Hippocampal formation (tissue), 2 donors: ENCODE measurements at regions not wholly inside any gene's neighbourhood (a gene's known extent, or its start where the extent isn't known, plus 50 kb on each side); places are given as distances from the start of the nearest gene placed in this dataset.

ENCODE experiments used
- DNase-seq, 2 donors: peaks; one replicate each; lab custom pipeline; 2025; lab: John Stamatoyannopoulos, UW

DNA sequence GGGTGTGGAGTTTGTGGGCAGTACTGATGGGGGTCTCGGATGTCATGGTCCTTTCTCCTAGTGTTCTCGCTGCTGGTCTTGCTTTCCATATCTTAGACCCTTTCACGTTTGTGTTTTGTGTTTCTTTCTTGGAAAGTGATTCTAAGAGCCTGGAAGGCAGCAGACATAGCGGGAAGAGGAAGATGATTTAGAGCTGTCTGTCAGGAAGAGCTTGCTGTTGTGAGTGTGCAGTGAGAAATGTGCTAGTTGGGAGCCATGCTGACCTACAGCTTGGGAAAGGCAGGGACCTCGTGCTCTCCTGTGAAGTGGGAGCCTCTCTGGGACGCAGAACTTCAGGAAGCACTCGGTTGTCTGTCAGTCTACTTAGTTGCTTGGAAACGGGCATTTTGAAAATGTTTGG, 122.2 kb downstream of the ZNF518B start:
- DNase-seq = no peak

DNA sequence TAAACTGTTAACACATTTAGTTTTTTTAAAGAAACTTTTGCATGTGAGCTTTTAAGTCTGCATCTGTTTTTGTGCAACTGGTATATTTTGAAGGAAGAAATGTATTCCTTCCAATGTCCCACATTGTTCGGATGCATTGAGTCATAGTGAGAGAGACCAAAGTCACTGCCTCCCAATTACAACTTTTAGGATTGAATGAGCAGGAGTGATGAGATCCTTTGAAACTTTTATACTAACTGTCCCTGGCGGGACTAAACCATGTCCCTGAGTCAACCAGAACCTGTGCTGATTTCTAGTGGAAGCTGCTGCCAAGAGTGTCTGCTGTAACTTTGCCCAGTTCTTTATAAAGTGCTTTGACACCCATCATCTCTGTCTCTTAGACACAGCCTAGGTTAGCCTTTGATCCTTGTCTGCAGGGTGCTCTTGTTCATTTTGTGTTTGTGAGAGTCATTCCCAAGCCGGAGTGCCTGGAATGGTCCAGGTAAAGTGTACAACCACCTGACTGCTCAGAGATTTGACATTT, 122.7 kb downstream of the ZNF518B start:
- DNase-seq = no peak

DNA sequence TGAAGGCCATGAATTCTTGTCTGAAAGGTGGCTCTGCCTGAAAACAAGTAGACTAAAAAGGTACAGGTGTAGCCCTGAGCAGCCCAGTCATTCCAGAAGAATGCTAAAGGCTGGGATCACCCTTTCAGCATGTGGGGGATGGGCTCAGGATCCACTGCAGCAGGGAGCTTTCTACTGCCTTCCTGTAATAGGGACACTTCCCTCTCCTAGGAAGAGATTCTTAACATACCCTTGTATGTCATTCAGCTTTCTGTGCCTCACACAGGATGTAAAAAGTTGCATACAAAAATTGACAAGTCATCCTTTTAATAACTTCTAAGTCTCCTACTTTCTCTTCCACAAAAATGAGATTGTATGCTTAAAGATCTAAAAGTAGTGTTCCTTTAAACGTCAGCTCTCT, 123.3 kb downstream of the ZNF518B start:
- no peak for DNase-seq

DNA sequence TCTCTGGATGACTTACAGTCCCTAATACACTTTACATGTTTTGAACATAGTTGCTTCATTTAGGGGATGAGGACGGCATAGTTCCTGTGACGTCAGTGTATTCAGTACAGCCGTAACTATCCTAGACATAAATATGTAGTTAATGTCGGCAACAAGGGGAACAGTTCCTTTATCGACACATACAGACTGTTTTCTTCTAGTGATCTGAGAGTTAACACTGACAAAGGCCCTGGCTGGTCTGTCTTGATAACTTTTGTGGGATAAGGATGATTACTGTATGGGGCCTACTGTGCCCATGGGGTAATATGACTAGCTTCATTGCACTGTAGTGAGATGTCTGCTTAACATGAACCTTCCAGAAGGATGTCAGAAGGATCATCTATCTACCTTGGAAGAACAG, 131.2 kb downstream of the ZNF518B start:
- DNase-seq = no peak

DNA sequence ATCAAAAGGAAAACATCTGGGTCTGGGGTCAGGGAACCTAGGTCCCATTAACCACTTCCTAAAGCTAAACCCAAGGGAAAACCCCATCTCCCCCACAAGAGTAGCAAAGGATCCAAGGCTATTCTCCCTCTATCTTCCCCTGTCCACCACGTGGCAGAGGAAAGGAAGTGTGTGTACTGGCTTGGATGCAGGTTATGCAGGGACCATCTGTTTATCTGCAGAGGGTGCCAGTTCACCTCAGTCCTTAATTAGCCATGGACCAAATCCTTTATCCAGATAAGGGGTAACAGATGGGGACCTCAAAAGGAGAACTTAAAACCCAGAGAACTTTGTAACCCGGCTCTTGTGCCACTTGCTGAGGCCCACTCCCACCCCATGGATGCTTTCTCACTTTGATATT, 135.3 kb downstream of the ZNF518B start:
- no peak for DNase-seq

DNA sequence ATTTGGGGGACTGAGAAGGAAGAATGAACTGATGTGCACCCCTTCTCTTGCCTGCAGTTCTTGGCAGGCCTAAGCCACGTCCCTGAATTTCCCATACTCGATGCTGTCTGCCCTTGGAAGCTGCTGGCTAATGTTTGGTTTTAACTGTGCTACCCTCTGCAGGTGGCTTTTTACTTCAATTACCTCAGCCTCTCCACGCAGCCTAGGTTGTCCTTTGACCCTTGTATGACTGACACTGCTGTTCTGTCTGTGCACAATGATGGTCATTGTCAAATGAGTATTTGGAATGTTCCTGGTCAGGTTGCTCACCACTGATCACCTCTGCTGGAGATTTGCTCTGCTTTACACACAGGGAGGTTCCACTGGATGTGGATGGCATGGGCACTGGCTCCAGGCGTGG, 137.1 kb downstream of the ZNF518B start:
- DNase-seq = no peak

DNA sequence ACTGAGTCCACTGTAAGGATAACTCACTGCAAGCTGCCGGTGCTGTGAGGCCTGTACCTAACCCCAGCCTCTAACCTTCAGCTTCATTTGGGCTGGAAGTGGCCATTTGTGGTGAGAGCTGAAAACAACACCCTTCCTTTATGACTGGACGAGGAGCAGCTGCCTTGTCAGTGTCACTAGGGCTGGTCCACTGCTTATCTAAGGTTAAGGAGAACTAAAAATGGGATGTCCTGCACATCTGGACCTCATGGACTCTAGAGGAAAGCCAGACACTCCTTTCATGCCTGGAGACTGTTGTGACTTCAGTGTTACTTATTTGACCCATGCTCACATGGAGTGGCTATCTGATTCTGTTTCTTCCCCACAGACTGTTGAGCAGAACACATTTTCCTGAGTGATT, 139.9 kb downstream of the ZNF518B start:
- DNase-seq = no peak

DNA sequence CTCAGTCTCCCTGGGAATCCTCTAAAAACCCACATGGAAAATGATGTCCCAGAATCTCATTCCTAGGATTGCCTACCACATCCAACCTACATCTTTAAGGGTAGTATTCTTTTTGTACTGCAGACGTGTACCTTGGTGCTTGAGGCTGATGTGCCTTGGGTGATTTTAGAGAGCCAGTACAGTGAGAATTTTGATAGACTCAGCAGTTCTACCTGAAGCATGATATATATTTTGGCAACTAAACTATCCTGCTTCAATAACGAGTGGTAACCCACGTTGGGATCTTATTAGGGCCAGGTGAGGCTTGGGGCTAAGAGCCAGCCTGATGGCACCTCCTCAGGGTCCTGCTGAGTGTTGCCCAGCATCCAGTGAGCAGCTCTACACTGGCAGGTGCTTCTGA, 140.4 kb downstream of the ZNF518B start:
- DNase-seq = no peak

DNA sequence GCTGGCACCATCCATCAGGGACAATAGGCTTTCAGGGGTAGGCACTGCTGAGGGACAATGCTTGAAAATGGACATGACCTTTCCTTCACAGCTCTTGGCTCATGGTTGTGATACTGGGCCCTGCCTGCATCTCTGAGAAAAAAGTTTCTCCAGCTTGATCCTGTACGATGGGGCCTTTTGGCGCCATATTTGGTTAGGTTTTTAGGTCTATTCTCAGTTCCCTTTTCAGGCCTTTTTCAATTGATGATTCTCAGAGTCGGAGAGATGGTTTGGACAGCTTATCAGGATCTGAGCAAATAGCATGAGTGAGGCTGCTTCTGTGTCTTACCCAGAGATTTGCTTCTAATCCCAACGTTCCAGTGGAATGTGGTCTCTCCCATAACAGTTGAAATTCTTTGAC, 141.6 kb downstream of the ZNF518B start:
- DNase-seq = no peak

DNA sequence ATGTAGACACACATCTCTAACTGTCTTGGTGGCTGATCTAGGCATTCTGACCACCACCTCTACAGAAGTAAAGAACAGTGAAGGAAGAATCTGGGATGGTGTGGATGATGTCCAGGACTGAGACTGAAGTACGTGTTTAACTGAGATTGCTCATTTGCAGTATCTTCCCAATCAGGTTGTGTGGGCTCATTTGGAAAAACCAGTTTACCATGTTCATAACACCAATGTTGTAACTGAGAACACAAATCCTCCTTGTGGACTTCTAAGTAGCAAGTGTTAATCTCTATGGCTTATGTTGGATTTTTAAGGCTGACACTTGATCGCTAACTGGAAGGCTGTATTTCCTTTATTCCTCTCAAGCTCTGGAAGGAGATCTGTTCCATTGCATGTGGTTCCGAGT, 144.7 kb downstream of the ZNF518B start:
- DNase-seq = no peak

DNA sequence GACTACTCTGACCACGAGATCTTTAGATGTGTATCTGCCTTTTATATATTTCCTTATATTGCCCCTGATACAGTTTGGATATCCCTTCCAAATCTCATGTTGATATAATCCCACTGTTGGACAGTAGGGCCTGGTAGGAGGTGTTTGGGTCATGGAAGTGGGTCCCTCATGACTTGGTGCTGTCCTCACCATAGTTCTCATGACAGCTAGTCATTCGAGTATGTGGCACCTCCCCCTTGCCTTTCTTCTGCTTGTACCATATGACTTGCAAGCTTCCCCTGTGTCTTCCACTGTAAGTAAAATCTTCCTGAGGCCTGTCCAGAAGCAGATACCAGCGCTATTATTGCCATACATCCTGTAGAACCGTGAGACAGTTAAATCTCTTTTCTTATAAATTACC, 145.3 kb downstream of the ZNF518B start:
- no peak for DNase-seq

DNA sequence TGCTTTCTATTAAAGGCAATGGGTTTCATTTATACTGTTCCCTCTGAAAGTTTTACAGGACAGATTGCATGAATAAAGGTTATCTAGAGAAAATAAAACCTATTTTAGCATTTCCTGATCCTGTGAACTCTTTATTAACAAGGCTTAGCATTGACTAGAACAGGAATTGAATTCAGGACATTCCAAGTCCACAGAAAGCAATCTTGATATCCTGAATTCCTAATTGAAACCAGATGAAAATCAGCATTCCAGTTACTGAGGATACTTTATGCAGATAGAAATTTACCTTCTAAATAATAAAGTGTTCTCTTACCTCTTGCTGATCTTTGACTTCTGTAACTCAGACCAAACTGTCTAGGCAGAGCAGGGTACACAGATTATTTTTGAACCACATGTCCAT, 151.4 kb downstream of the ZNF518B start:
- no peak for DNase-seq

DNA sequence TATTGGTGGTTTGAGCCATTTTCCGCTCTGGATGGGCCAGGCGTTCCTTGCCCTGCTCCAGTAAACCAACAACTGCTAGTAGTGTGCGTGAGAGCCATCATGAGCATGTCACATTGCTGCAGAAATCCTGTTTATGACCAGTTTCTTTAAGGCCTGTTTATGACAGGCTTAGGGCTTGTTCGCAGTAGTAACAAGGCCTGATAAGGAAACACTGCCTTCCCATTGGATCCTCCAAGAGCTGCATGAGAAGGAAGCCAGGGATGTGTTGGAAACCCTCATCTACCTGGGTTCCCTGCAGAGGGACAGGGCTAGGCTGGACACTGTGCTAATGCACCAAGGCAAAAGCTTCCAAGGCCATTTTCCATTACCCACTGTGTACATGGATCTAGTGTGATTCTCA, 153.9 kb downstream of the ZNF518B start:
- DNase-seq = no peak

DNA sequence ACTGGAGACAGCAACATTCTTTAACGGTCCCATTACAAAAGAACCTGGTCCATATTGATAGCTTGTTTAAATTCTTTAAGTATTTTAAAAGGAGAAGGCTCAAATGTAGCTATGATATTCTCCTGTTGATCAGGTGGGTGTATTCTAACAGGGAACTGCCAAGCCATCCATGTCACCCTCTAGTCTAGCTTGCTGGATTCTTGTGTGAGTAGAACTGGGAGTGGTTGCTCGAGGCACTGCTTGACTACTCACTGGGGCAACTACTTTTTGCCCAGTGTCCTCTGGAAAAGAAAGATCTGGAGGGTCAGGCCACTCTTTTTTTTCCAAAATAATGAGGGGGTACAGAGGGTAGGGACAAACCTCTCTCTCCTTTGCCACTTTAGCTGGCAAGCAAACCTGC, 155.1 kb downstream of the ZNF518B start:
- no peak for DNase-seq

DNA sequence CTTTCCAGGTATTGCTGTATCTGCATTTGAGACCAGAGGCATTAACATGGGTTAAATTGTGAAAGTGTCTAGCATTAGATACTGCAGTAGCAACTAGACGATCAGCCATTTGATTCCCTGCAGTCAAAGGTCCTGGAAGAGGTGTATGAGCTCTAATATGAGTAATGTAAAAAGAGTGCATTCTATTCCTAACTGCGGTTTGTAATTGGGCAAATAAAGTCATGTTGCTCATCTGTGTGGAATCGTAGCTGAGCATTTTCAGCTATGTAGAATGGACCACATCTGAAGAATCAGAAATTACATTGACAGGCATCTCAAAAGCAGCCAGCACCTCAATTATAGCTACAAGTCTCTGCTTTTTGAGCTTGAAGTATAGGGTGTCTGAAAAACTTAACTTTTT, 157.6 kb downstream of the ZNF518B start:
- DNase-seq = no peak

DNA sequence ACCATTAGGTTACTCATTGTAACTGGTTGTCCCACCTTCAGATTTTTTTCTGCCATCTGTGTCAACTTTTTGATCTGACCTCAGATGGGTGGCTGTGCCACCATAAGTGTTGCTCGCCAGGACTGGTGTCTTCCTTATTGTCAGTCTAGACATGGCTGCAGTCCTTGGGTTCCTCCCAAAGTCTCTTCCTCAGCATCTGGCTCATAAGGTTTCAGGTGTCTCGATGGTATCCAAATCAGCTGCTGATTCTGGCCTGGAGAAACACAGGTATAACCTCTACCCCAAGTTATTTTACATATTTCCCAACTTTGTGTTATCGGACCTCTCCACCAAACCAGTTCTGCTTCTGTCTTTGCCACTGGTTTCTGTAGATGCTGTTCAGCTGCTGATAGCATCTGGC, 158.5 kb downstream of the ZNF518B start:
- no peak for DNase-seq

DNA sequence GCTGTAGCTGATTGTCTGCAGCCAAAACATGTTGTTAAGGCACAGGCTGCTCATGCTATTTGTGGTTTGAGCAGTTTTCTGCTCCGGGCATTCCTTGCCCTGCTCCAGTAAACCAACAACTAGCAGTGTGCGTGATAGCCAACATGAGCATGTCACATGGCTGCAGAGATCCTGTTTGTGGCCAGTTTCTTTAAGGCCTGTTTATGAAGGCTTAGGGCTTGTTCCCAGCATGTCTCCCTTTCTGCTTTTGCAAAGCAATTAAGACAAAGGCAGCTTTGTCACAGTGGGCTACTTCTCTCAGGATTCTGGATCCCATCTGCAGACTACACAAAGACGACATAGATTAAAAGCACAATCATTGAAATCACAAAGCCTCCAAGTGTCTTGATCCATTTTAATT, 160.5 kb downstream of the ZNF518B start:
- DNase-seq = peak; percentile 59 to 90

DNA sequence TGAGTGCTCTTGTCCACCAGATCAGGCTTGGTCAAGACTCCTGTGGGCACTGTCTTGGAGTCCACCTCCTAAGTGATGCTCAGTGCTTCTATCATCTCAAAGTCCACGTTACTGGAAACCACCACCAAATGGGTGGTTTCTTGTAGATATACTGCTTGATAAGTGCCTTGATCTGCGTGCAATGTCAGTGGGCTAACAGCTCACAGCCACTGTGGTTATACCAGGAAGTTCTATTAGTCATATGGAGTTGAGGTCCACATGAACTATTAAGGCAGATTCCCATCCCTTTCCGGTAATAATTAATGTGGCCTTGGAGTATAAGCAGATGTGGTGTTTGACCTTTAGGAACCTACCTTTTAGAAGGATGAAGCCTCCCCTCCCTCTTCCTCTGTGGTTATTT, 161.9 kb downstream of the ZNF518B start:
- DNase-seq = no peak

DNA sequence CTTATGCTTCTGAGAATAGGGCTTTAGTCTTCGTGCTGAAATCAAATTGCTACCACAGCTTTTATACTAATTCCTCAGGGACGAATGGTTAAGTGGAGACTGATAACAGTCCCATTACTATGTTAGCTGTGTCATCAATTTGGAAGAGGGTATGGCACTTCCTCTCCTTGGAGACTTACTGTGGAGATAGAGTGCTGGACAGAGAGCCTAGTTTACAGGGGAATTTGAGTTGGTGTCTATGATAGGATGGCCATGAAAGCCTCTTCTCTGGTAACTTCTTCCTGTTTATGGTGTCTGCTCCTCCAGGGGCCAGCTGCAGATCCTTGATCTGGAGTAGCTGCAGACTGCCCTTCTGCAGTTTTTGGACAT, 167.7 kb downstream of the ZNF518B start:
- DNase-seq = no peak

DNA sequence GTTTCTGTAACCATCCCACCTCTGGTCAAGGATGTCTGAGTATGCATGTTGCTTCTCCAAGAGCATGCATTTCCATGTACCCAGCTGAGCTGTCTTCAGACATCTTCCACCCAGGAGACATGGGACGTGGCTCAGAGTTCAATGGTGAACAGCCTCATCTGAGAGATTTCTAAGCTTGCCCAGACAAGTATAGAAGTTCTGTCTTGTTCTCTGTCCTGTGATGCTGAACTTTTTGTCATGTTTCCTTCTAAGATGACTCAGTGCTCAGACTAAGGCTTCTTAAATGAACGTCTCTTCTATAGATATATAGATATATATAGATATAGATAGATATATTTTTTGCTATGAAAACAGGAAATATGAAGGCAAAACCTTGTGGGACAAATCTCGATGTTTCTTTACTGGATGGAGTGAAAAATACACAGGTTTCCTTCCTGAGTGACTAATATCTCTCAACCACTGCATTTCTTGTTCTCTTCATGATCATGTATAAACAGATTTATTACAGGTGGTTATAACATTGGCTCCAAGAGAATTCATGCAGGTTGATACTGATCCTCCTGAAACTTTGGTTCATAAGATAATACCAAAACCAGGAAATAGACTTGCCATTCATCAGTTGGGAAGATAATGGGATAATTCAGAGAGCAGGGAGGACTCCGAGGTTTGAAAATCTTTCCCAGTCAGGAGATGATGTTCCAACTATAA, 168.2 kb downstream of the ZNF518B start:
- DNase-seq = no peak

DNA sequence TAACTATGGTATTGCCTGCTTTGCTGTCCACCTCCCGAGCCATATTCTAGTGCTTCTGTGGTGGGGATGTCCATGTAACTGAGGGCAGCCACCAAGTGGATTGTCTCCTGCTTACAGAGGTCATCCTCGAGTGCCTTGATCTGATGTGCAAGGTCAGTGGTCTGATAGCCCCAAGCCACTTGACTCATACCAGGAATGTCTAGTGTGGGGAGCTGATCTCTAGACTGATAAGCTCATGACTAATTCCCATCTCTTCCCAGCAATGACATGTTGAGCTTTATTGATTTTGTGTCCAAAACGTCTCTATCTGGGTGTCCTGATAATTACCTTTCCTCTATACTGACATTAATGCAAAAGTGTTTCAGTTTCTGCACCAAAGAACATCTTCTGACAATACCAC, 168.4 kb upstream of the WDR1 start:
- DNase-seq = no peak

DNA sequence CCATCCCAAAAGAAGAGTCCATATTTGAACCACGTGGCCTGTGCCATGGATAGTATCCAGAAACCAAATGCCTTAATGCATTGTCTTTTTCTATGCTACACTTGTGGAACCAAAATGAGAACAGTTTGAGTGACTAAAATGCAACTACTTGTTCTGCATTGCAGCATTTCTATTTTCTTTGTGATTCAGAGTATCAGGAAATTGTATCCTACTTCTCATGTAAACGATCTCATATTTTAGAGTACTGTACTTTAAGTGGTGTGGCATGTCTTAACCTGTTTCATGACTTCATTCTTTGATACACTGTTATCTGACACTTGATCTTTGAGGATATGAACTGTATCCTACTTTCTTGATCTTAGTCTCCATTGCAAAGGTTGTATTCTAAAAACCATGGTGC, 167.2 kb upstream of the WDR1 start:
- no peak for DNase-seq

DNA sequence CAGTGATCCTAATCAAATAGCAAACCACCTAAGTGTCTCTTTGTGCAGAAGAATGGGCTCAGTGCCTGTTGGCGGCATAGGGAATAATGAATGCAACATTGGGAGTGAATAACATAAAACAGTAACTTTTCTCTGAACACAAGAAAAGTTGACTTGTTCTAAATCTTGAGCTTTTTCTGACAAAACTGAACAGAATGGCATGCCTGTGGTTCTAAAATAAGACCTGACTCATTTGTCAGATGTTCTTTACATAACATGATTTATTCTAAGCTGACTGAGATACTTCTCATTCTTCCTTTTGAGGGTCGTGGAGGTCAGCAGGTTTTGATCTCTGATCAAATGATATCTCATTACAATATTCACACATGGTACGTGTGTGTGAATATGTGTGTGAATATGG, 165.4 kb upstream of the WDR1 start:
- no peak for DNase-seq

DNA sequence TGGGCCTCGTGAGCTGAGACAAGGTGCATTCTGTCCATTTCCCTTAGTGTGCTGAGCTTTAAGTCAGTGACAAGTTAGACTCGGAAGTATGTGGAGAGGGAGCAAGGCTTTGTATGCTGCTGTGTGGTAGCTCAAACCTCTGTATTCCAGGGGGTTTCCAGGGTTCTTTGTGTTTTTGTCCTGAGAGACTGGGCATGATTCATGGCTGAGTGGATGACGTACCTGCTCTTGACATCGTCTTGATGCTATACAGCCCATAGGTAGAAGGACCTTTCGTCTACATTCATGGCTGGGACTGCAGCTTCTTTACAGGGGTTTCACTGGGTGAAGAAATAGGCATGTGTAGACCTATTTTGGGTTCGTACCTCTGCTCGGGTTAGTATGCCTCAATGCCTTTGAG, 162.7 kb upstream of the WDR1 start:
- no peak for DNase-seq

DNA sequence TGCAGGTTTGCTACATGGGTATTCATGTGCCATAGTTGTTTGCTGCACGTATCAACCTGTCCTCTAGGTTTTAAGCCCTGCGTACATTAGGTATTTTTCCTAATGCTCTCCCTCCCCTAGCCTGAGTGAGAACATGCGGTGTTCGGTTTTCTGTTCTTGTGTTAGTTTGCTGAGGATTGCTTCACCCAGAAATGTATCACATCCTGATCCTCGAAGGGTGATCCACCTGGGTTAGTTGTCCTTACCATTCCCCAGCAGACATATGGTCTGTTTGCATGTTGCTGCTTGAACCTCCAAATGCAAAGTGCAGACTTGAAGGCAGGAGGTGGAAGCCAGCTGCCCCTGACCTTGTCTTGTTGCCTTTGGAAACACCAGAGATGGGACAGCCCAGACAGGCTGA, 161.5 kb upstream of the WDR1 start:
- DNase-seq = no peak
